ENCODE measurements at regions not wholly inside any gene's neighbourhood (a gene's known extent, or its start where the extent isn't known, plus 50 kb on each side); places are given as distances from the start of the nearest gene placed in this dataset.

GRCh38 chr11:87803748-87804147, 371.5 kb downstream of the RAB38 start:
- no peak for TF ChIP-seq CTCF (conservative IDR thresholded peaks at IDR 0.05; ENCODE audit: low read depth in 2 of 2)
- no peak for TF ChIP-seq REST (IDR thresholded peaks at IDR 0.05; ENCODE audit: unreplicated experiment)
- no peak for TF ChIP-seq EZH2phosphoT487 (IDR thresholded peaks at IDR 0.05; ENCODE audit: unreplicated experiment)
- no peak for TF ChIP-seq EZH2 (IDR thresholded peaks at IDR 0.05; ENCODE audit: low read depth, unreplicated experiment)
- no peak for TF ChIP-seq CREB1 (CRISPR knock-in tag; IDR thresholded peaks at IDR 0.05; ENCODE audit: low read depth)
- no peak for TF ChIP-seq POLR2AphosphoS5 (IDR thresholded peaks at IDR 0.05; ENCODE audit: low read depth)
- TF ChIP-seq ZNF331 (CRISPR knock-in tag; IDR thresholded peaks at IDR 0.05; ENCODE audit: low read depth) = no peak
- no peak for TF ChIP-seq STAT1 (IDR thresholded peaks at IDR 0.05; ENCODE audit: unreplicated experiment)

Measured in GM23338 (cell line).